Neural progenitor cell (in vitro differentiated cells): ENCODE measurements at regions not wholly inside any gene's neighbourhood (a gene's known extent, or its start where the extent isn't known, plus 50 kb on each side); places are given as distances from the start of the nearest gene placed in this dataset.

Experiments used
- CTCF ChIP-seq: fragments of 200-600 bp; sonication (generic); IDR thresholded peaks from 2 replicates; pipeline ENCODE4 v1.5.1; 2017; ENCODE audit warnings: antibody characterized with exemption, mild to moderate bottlenecking
- EZH2phosphoT487 ChIP-seq: fragments of 200-600 bp; sonication (generic); IDR thresholded peaks from 2 replicates; pipeline ENCODE4 v1.6.1; 2017; ENCODE audit warnings: antibody characterized with exemption

- TF ChIP-seq CTCF = no peak
- TF ChIP-seq EZH2phosphoT487 = no peak
Observed at GRCh38 chr7:69418869-69419670, 179.2 kb upstream of the AUTS2 start.
